Retina (tissue), 1 donor: ENCODE measurements at regions not wholly inside any gene's neighbourhood (a gene's known extent, or its start where the extent isn't known, plus 50 kb on each side); places are given as distances from the start of the nearest gene placed in this dataset.
"Not testable (repeated sequence)": the region's sequence is repeated elsewhere in the genome, so short reads cannot be mapped to it uniquely, and the experiment has no call there.

Source experiments
- DNase-seq: peaks from one replicate; pipeline ENCODE4 v3.0.0-alpha.2; 2016

DNA sequence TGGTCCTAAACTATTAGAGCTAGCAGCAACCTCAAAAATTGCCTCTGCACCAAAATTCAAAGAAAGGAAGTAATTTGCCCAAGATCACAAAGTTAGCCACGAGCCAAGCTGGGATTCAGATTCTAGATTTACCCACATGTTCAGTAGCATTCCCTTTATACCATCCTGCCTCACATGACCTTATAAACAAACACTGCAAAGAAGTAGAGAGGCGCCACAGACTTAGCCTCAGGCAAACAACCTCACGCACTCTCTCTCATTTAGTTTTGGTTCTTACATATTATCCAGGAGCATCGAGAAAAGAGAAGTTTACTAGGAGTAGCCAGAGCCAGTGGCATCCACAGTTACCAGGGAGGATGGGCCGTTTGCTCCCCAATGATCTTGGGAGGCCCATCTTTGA, 226.6 kb downstream of the OSR1 start:
- DNase-seq: no peak

DNA sequence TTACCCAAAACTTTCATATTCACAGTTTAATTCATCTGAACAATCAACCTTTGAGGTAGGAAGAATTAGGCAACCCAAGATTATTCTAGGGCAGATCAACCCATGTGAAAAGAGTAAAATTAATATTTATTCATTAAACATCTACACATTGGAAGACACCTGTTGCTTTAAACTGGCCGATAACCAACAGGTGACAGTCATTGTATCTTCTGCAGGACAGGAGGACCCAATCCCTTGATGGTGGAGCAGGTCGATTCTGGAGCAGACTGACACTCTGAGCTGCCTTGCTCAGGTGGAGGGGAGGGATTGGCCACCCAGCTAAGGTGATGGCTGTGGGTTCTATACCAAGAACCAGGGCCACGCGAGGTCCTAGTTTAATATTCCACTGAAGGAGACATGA, 230.3 kb downstream of the OSR1 start:
- DNase-seq: no peak

DNA sequence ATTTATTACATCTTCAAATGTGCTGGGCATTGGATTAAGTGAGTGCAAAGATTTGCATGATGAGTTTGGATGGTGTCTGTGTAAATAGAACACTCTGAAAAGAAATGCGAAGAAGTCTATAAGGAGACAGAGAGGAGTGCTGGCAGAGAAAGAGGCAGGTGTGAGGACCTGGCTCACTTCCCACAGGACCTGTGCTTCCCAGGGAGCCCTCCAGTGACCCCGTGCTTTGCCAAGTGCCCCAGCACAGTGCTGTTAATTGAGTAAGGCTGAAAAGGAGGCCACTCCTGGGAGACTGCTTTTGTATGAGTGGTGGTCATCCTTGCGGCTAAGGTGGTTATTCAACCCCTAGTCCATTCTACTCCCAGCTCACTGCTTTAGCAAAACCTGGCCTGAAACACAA, 230.8 kb downstream of the OSR1 start:
- no peak for DNase-seq

DNA sequence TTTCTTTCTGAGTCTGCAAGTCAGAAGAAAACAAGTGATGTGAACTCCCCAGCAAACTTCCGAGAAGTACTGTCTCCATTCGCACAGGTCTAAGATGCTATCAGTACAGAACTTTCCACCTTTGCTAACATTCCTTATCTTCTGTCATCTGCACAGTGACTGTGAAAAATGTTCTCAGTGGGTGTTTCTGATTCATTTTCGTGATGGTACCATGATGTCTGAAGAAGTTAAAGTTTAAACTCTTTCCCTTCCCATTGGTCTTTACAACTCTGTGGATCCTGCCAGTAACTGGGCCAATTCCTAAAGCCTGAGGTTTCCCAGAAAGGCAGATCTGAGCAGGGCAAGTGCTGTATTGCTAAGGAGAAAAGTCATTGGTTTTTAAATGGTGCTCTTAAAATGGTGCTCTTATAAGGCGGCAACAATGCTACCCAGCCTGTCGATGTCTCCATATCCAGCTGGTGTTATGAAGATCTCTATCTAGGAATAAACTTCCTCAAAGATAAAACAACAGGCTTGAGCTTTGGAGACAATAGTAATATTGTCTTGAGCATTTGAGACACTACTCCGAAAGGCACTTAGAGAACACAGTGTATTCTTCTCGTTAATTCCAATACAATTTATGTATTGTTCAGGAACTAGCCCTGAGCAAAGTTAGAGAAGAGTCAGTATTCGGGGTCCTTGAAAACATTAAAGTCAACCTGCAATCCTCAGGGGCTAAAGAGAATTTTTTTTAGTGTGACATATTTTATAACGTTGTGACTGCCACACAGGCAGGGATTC, 232.3 kb downstream of the OSR1 start:
- DNase-seq: no peak

DNA sequence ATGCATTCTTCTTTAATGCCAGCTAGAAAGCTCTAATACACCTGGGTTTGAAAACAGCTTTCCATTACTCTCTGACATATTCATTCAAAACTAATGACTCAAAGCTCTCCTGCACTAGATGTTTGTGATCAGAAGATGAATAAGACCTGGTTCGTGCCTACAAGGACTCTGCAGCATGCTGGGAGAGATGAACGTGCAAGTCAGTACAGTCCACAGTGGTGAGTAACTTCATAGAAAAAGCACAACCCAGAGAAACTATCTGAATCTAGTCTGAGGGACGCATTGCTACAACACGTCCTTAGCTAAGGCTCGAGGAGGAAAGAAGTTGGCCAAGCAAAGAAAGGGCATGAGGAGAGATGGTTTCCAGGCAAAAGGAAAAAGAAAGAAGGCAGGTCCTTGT, 234.3 kb downstream of the OSR1 start:
- no peak for DNase-seq

DNA sequence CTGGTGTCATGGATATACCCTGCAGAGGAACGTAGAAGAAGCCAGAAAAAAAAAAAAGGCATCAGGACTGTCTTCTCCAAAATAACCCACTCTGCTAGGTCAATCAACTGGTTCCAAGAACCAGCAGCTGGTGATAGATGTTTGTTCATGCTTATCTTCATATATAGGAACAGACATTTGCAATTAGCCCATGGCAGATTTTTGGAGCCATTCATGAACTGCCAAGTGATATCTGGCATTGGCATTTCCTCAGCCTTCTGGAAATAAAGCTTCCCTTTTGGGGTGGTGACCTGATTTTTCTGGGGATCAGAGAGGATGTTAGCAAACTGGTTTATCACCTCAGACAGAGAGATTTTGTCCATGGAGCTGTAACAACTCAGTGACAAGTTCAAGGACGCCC, 234.9 kb downstream of the OSR1 start:
- DNase-seq: no peak

DNA sequence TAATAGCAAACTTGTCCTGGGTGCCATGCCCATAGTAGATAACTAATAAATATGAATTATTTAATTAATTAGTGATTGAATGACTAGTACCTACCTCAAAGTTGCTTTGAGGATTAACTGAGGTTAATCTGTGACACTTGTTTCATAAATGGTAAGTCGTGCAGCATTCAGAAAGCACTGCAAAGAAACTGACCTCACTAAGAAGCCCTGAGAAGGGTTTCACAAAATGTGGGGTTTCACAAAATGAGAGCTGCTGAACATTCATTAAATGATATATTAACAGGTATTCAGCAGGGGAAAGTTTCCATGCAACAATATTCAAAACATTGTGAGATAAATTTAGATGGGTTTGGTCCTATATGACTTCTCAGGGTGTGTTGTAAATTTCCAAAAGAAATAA, 236.2 kb downstream of the OSR1 start:
- DNase-seq: no peak

DNA sequence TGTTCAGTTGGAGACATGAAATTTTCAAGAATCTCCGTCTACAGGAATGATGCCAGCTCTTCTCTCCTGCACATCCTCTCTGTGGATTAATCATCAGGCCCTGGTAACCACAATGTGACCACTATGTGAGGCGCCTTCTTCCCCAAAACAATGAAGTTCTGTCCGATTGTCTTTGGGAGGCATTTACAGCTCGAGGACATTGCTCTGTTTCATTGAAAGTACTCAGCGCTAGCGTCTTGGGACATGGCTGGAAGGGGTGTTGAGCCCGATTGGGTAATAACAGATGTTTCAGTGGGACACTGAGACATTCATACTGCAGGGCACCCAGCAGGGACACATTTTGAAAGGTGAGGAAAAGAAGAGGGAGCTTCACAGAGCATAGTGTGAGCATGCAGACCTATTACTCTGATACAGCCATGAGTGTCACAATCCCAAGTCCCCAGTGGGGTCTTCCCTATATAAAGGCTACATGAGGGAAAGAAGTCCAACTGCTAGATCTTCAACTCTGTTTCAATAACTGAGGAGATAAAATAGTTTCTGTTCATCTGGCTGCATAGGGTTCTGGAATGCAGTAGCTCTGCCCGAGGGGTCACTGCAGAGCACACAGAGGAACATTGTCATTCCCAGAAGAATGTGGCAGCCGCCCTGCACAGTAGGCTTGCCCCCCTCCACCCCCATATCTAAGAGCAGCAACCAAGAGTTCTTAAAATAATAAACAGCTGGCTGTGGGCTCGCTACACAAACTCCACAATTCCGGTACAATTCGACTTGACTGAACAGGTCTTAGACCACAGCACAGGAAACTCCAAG, 237.3 kb downstream of the OSR1 start:
- DNase-seq: no peak

DNA sequence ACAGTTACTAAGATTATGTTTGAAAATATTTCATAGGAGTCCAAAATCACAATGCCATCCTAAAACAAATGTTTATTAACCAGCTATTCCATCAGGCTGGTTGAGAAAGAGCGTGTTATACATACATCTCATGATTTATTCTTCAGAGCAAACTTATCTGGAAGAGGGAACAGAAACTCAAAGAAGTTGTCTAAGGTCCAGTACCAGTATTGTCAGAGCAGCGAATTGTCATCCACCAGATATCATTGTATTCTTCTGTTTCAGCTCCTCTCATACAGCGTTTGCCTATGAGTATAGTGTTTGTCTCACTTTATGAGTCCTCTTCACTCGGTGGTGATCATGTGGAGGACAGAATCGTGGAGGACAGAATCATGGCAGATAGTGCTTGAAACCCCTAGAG, 238.2 kb downstream of the OSR1 start:
- no peak for DNase-seq

DNA sequence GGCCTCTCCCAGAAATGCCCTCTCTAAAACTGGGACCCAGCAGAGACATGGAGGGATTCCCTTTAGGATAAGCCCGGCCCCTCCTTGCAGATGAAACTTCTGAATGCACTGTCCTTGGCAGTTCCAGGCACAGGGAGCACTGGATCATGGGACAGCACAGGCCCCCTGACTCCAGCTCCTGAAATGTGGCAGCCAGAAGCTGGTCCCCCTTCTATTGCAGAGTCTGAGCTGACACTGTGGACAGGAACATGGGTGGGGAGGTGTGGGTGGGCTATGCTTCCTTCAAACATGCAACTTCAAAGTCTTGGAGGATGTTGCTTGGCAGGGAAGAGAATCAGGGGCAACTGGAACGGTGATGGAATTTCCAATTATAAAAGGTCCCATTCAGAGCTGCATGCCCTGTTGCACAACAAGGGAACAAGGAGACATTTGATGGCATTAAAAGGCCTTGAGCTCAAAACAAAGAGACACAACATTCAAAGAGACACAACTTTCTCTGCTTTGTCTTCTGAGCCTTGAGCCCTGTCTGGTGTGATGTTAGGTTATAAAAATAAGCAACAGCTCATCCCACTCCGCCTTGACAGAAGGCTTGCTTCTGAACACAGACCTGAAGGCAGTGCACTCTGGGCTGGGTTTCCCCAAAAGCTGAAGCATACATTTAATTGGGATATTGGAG, 239.0 kb downstream of the OSR1 start:
- DNase-seq: no peak

DNA sequence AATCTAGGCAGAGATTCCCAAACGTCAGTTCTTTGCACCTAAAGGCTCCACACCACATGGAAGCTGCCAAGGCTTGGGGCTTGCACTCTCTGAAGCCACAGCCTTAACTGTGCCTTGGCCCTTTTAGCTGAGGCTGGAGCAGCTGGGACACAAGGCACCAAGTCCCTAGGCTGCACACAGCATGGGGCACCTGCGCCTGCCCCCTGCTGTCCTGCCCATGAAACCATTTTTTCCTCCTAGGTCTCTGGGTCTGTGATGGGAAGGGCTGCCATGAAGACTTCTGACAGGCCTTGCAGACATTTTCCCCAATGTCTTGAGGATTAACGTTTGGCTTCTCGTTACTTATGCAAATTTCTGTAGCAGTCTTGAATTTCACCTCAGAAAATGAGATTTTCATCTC, 241.5 kb downstream of the OSR1 start:
- no peak for DNase-seq

DNA sequence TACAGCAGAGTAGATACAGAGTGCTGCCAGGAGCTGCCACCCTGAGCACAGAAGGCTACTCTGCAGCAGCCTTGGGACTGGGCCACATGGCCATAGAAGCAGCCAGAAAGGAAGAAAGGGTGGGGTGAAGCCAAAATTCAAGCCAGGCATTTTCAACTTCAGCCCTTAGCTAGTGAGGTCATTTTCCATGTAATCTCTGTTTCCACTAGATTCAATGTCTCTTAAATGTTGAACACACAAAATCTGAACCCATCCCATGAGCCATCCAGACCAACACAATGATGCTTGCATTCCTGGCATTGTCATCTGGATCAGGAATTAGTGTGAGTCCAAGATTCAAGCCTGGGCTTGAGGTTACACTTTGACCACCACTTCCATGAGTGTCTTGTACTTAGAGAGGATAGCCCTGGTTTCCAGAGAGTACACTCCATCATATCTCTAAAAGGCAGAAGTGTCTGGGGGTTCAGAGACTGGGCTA, 243.6 kb downstream of the OSR1 start:
- DNase-seq: no peak

DNA sequence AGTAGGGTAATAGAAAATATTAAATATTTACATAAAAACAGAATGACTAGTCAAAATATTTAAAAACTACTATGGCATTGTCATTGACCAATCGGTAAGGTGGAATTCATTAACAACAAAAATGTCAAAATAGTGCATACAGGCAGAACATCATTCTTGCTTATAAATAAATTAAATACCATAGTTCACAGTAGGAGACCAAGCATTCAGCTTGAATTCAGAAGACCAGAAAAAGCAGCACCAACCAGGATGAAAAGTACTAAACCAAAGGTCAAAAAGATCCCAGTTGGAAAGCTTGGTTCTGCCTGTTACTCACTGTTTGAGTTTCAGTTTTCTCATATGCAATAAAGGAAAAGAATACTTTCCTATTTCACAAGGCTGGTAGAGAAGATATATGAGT, 244.3 kb downstream of the OSR1 start:
- no peak for DNase-seq

DNA sequence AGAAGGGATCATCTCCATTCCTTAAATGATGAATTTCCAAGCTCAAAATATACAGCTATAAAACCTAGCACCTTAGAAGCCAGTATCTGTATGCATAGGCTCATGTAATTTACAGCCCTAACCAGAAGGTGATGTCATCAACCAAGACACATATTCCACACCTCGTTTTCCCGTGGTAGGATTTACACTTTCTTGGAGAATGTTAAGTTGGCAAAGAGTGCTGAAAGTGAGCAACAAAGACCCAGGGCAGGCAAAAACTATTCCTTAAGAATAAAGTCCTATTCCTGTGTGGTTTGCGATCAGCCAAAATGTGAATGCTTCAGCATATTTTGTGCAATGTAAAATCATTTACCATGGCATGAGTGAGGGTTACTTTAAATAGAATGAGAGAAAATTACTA, 247.1 kb downstream of the OSR1 start:
- DNase-seq: no peak

DNA sequence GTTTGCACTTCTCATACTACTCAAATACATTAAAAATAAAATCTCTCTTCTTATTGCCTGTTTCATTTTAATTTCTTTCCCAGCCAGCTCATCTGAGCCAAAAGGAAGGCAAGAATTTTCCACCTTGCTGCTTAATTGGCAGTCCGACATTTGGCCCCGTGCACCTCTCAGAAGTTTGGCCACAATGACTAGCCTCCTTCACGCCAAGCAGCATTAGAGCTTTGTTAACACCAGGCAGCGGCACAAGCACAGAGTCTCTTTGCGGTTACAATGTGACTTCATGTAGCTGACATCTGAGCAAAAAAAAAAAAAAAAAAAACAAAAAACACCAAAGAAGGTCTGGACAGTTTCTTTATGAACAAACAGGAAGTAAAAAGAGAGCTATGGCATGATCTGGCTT, 248.9 kb downstream of the OSR1 start:
- DNase-seq: no peak

DNA sequence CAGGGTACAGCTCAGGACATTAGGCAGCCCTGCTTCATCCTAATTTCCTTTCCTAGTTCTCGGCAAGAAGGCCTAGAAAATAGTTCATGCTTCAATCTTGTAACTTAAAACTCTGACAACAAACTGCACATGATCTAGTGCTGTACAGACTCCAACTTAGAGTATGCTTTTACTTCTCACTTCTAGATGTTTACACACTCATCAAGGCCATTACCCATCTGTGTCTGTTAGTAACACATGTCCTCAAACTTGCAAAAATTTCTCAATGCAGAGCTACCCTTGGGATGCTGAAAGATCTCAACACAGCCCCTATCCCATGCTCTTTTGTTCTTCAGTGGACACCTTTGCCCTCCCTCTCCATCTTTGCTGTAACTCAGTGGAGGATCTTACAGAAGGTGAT, 252.0 kb downstream of the OSR1 start:
- DNase-seq: no peak

DNA sequence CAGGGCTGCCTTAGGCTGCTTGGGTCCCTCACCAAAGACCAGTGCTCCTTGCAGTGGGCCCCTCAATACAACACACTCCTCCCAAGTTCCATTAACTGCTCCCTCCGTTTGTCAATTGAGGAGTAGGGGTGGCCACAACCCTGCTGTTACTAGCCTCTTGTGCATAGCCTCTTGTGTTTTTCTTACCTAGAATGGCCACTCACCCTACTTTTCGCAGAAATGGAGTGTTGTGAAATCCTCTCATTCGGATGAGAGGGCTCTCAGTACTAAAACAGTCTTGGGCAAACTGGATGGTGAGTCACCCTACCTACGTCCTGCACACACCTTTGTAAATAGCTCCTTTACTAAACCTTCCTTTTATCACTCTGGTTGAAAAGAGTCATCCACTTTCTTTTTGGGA, 253.9 kb downstream of the OSR1 start:
- DNase-seq: no peak

DNA sequence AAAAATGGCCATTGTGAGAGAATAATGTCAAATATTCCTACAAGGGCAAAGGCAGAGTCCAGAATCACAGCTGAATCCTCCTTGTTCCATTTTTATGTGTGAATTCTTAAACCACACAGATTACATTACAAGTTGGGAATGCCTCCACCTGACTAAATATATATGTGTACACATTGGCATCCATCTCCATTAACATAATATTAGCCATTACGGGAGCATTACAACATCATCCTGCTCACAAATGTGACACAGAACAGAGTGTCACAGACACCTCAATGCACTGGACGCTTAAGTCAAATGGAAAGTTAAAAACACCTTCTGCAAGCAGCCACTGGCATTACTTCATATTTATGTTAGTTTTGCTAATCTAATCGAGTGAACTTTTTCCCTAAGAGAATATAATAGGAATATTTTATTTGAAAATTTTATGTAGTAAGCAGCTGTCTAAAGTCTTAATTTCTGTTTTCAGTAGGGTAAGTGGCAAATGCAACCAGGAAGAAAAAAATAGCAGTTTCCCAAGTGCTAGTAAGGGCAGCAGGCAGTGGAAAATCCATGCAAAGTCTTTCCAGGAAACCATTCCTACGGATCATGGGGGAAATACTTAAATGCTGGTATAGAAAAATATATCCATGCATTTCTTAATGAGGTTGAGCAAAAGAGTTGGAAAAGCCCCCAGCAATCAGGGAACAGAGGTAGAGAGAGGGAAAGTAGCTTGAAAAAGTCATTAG, 255.6 kb downstream of the OSR1 start:
- no peak for DNase-seq

DNA sequence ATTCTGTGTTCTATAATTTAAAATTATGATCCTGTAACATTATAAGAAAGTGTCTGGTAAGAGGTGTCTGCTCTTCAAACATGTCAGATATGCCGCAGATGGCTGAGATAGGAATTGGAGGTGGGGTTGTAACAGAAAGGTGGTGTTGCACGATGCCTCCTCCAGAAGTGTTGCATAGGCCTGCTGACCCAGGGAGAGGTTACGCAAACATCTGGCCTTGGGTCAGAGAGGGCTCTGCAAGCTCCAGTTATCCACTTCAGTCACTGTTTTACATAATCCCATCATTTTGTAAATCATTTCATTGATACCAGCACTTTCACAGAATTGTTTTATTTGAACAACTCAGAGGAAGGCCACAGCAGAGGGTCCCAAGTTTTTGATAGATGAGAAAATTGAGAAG, 256.5 kb downstream of the OSR1 start:
- DNase-seq: no peak

DNA sequence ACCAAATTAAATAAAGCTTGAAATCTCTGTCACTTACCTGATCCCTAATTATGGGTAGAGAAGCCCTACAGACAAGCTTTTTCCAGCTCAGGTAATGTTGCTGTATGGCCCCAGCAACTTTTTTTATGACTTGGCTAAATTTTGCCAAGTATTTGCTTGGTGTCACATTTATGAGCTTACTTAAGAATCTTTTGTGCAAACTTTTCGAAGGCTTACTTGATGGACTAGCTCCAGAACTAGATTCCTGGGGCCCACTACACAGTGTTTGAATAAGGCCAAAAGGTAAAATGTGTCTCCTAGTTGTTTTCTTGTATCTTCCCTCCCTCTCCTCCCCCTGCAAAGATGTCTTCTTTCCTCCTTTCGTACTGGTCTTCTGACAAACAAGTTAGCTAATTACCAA, 257.9 kb downstream of the OSR1 start:
- no peak for DNase-seq

DNA sequence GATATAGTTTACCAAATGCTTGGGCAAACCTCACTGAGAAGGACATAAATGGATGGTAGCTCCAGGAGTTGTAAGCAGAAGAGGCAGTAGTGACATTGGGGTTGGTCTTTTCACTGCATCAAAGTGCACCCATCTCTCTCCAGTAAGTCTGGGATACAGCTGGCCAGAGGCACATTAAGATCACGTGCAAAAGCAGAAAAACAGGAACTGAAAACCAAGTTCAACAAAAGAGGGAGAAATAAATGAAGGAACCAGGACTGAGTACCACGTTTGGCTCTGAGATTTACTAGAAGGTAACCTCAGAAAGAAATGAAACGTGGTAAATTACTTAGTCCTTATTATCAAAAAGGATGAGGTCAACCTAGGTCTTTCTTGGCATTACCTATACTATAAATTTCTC, 259.2 kb downstream of the OSR1 start:
- no peak for DNase-seq

DNA sequence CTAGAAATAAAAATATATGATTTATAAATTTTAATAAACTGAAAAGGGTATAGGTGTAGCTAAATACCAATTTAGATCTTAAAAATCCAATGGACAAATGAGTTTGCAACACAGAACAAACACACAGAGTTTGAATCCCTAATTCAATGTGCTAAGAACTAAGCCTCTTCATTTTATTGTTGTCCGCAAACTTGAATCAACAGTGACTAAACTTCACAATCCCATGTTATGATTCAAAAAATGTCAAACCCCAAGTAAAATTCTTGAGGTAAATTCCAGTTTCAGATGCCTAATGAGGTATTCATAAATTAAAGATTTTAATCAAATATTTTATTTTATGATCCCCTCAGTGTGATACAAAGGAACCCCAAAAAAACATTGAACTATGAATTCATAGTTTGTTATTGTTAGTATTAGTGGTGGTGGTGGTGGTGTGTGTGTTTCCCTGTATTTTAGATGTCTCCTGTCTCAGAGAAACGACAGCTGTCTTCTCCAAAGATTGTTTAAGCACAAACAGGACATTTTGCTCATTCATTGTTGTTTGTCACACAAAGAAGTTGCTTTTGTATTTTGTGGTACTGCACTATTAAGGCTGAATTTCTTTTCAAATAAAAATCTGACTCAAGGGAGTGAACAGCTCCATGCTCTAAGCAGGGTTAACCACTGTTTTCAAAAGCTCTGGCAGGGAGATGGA, 259.8 kb downstream of the OSR1 start:
- no peak for DNase-seq

DNA sequence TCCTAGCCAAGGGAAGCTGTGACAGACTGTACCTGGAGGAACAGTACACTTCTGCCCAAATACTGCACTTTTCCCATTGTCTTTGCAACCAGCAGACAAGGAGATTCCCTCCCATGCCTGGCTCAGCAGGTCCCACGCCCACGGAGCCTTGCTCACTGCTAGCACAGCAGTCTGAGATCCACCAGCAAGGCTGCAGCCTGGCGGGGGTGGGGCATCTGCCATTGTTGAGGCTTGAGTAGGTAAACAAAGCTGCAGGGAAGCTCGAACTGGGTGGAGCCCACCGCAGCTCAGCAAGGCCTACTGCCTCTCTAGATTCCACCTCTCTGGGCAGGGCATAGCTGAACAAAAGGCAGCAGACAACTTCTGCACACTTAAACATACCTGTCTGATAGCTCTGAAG, 268.9 kb downstream of the OSR1 start:
- not testable (repeated sequence) for DNase-seq
